Skeletal muscle satellite cell (primary cell): ENCODE measurements at regions not wholly inside any gene's neighbourhood (a gene's known extent, or its start where the extent isn't known, plus 50 kb on each side); places are given as distances from the start of the nearest gene placed in this dataset.
A peak's percentile ranks its signal among the peaks of the same experiment; 100 is the strongest.
"Not testable (repeated sequence)": the region's sequence is repeated elsewhere in the genome, so short reads cannot be mapped to it uniquely, and the experiment has no call there.

ENCODE experiments used
- H3K27me3 ChIP-seq: 2 replicates; pipeline ENCODE4 v1.7.0; 2013; ENCODE audit warnings: low read length; ENCODE audit not compliant: control insufficient read depth, insufficient read depth
- H3K36me3 ChIP-seq: 2 replicates; pipeline ENCODE4 v1.7.0; 2013; ENCODE audit warnings: mild to moderate bottlenecking, control low read depth, low read length; ENCODE audit not compliant: insufficient read depth
- H3K4me1 ChIP-seq: 2 replicates; pipeline ENCODE4 v1.7.0; 2013; ENCODE audit warnings: low read length; ENCODE audit not compliant: control insufficient read depth, insufficient read depth
- H3K4me2 ChIP-seq: 2 replicates; pipeline ENCODE4 v1.7.0; 2013; ENCODE audit warnings: mild to moderate bottlenecking, low read length
- H3K4me3 ChIP-seq: 2 replicates; pipeline ENCODE4 v1.7.0; 2013; ENCODE audit warnings: low read length
- H3K9ac ChIP-seq: 2 replicates; pipeline ENCODE4 v1.7.0; 2013; ENCODE audit warnings: mild to moderate bottlenecking, low read depth, low read length, moderate library complexity
- H3K9me3 ChIP-seq: replicated peaks from 2 replicates; pipeline ENCODE4 v1.7.0; 2013; ENCODE audit warnings: mild to moderate bottlenecking, control low read depth, low read length

- H3K4me2 ChIP-seq, H3K27me3 ChIP-seq, H3K36me3 ChIP-seq, H3K9ac ChIP-seq, H3K4me1 ChIP-seq, H3K9me3 ChIP-seq, H3K4me3 ChIP-seq: not testable (repeated sequence)
Measured at GRCh38 chr4:59560141-59560648, 1639.9 kb upstream of the ADGRL3 start.

GRCh38 chr4:59565836-59566235 lies 1634.3 kb upstream of the ADGRL3 start:
- no peaks in the 10 kb centered on the region for H3K36me3 ChIP-seq
- H3K4me1 ChIP-seq: no peaks in the 10 kb centered on the region
- no peak overlapping the region for H3K4me2 ChIP-seq
- no peak overlapping the region for H3K9ac ChIP-seq
- no peaks in the 10 kb centered on the region for H3K9me3 ChIP-seq
- H3K4me3 ChIP-seq: no peak overlapping the region
- H3K27me3 ChIP-seq: no peaks in the 10 kb centered on the region

GRCh38 chr4:59570860-59571476 lies 1629.2 kb upstream of the ADGRL3 start:
- no peaks in the 10 kb centered on the region for H3K4me1 ChIP-seq
- no peak overlapping the region for H3K4me3 ChIP-seq
- H3K9ac ChIP-seq: no peak overlapping the region
- H3K27me3 ChIP-seq: no peaks in the 10 kb centered on the region
- no peaks in the 10 kb centered on the region for H3K36me3 ChIP-seq
- H3K9me3 ChIP-seq: no peaks in the 10 kb centered on the region
- no peak overlapping the region for H3K4me2 ChIP-seq

GRCh38 chr4:59571805-59572430 lies 1628.2 kb upstream of the ADGRL3 start:
- Histone ChIP-seq H3K36me3 (no peaks in the 10 kb centered on the region), H3K27me3 (no peaks in the 10 kb centered on the region), H3K4me2 (peak overlapping the region; percentile 6), H3K4me3 (no peak overlapping the region), H3K9me3 (no peaks in the 10 kb centered on the region), H3K9ac (no peak overlapping the region), H3K4me1 (no peaks in the 10 kb centered on the region)

- Histone ChIP-seq H3K4me3 (no peak overlapping the region), H3K4me1 (no peaks in the 10 kb centered on the region), H3K9me3 (no peaks in the 10 kb centered on the region), H3K9ac (no peak overlapping the region), H3K27me3 (no peaks in the 10 kb centered on the region), H3K4me2 (no peak overlapping the region), H3K36me3 (no peaks in the 10 kb centered on the region)
Measured at GRCh38 chr4:59583845-59584568, 1616.1 kb upstream of the ADGRL3 start.

- no peak overlapping the region for H3K9ac ChIP-seq
- H3K36me3 ChIP-seq: no peaks in the 10 kb centered on the region
- no peaks in the 10 kb centered on the region for H3K4me1 ChIP-seq
- H3K9me3 ChIP-seq: no peaks in the 10 kb centered on the region
- no peak overlapping the region for H3K4me2 ChIP-seq
- no peaks in the 10 kb centered on the region for H3K27me3 ChIP-seq
- no peak overlapping the region for H3K4me3 ChIP-seq
Measured at GRCh38 chr4:59597536-59598329, 1602.4 kb upstream of the ADGRL3 start.

GRCh38 chr4:59598330-59598618 lies 1601.9 kb upstream of the ADGRL3 start:
- Histone ChIP-seq H3K4me3 (no peak overlapping the region), H3K4me1 (no peaks in the 10 kb centered on the region), H3K36me3 (no peaks in the 10 kb centered on the region), H3K27me3 (no peaks in the 10 kb centered on the region), H3K9ac (no peak overlapping the region), H3K4me2 (no peak overlapping the region), H3K9me3 (no peaks in the 10 kb centered on the region)

- no peaks in the 10 kb centered on the region for H3K27me3 ChIP-seq
- peak overlapping the region; percentile 14 for H3K4me2 ChIP-seq
- peaks cover 27% of the 10 kb centered on the region for H3K4me1 ChIP-seq
- no peak overlapping the region for H3K4me3 ChIP-seq
- no peaks in the 10 kb centered on the region for H3K9me3 ChIP-seq
- H3K36me3 ChIP-seq: no peaks in the 10 kb centered on the region
- H3K9ac ChIP-seq: no peak overlapping the region
Measured at GRCh38 chr4:59608466-59608865, 1591.7 kb upstream of the ADGRL3 start.

- H3K27me3 ChIP-seq: no peaks in the 10 kb centered on the region
- H3K4me2 ChIP-seq: peak overlapping the region; percentile 48
- no peaks in the 10 kb centered on the region for H3K36me3 ChIP-seq
- H3K9ac ChIP-seq: peak overlapping the region; percentile 4
- no peak overlapping the region for H3K4me3 ChIP-seq
- H3K9me3 ChIP-seq: no peaks in the 10 kb centered on the region
- H3K4me1 ChIP-seq: peaks cover 27% of the 10 kb centered on the region
Measured at GRCh38 chr4:59612235-59612634, 1587.9 kb upstream of the ADGRL3 start.

- peaks cover 14% of the 10 kb centered on the region for H3K4me1 ChIP-seq
- H3K27me3 ChIP-seq: no peaks in the 10 kb centered on the region
- H3K36me3 ChIP-seq: no peaks in the 10 kb centered on the region
- no peak overlapping the region for H3K4me3 ChIP-seq
- no peak overlapping the region for H3K9ac ChIP-seq
- no peak overlapping the region for H3K4me2 ChIP-seq
- H3K9me3 ChIP-seq: no peaks in the 10 kb centered on the region
Measured at GRCh38 chr4:59615316-59615715, 1584.8 kb upstream of the ADGRL3 start.

GRCh38 chr4:59629348-59629747 lies 1570.8 kb upstream of the ADGRL3 start:
- H3K9me3 ChIP-seq: no peaks in the 10 kb centered on the region
- H3K4me2 ChIP-seq: no peak overlapping the region
- H3K36me3 ChIP-seq: no peaks in the 10 kb centered on the region
- no peak overlapping the region for H3K9ac ChIP-seq
- H3K4me1 ChIP-seq: no peaks in the 10 kb centered on the region
- no peak overlapping the region for H3K4me3 ChIP-seq
- H3K27me3 ChIP-seq: no peaks in the 10 kb centered on the region
